DND-41 (cell line): ENCODE measurements at regions not wholly inside any gene's neighbourhood (a gene's known extent, or its start where the extent isn't known, plus 50 kb on each side); places are given as distances from the start of the nearest gene placed in this dataset.
"Not testable (repeated sequence)": the region's sequence is repeated elsewhere in the genome, so short reads cannot be mapped to it uniquely, and the experiment has no call there.

Experiments
- CTCF ChIP-seq: IDR thresholded peaks from 2 replicates; pipeline ENCODE4 v1.5.1; 2012; ENCODE audit warnings: borderline replicate concordance, low read length, moderate library complexity, mild to moderate bottlenecking; ENCODE audit not compliant: poor library complexity, severe bottlenecking; ENCODE audit errors: extremely low read depth
- EZH2 ChIP-seq: IDR thresholded peaks from 3 replicates; pipeline ENCODE4 v1.6.1; 2012; ENCODE audit warnings: borderline replicate concordance, low read depth, mild to moderate bottlenecking, moderate library complexity, low read length, inconsistent platforms; ENCODE audit not compliant: severe bottlenecking

GRCh38 chr4:82274700-82275099 is 99.1 kb downstream of the HNRNPD start:
- TF ChIP-seq EZH2, CTCF: not testable (repeated sequence)
